OCI-LY1 (cell line): ENCODE measurements at regions not wholly inside any gene's neighbourhood (a gene's known extent, or its start where the extent isn't known, plus 50 kb on each side); places are given as distances from the start of the nearest gene placed in this dataset.
"Not testable (repeated sequence)": the region's sequence is repeated elsewhere in the genome, so short reads cannot be mapped to it uniquely, and the experiment has no call there.

Experiments
- H2AFZ ChIP-seq: fragments of 200-600 bp; sonication (generic), shearing (Covaris generic); 2 replicates; pipeline ENCODE4 v1.6.0; 2014; ENCODE audit warnings: antibody characterized with exemption, mild to moderate bottlenecking, low read length
- H3F3A ChIP-seq: fragments of 200-600 bp; sonication (generic), shearing (Covaris generic); 2 replicates; pipeline ENCODE4 v1.6.0; 2014; ENCODE audit warnings: mild to moderate bottlenecking, antibody characterized with exemption, low read length, moderate library complexity; ENCODE audit not compliant: insufficient read depth
- H3K27ac ChIP-seq: fragments of 200-600 bp; sonication (generic); 2 replicates; pipeline ENCODE4 v1.5.1; 2014; ENCODE audit warnings: low read length, mixed run types, mild to moderate bottlenecking, low read depth; ENCODE audit not compliant: poor library complexity, severe bottlenecking
- H3K27me3 ChIP-seq: fragments of 200-600 bp; sonication (generic); 2 replicates; pipeline ENCODE4 v1.6.0; 2014; ENCODE audit warnings: antibody characterized with exemption, mild to moderate bottlenecking, low read length, moderate library complexity; ENCODE audit not compliant: insufficient read depth
- H3K36me3 ChIP-seq: fragments of 200-600 bp; sonication (generic); 2 replicates; pipeline ENCODE4 v1.6.1; 2014; ENCODE audit warnings: mild to moderate bottlenecking, antibody characterized with exemption, low read length, moderate library complexity, mixed read lengths; ENCODE audit not compliant: insufficient read depth
- H3K4me1 ChIP-seq: fragments of 200-600 bp; sonication (generic); 2 replicates; pipeline ENCODE4 v1.5.1; 2014; ENCODE audit warnings: mild to moderate bottlenecking, low read length, moderate library complexity; ENCODE audit not compliant: insufficient read depth, severe bottlenecking
- H3K4me2 ChIP-seq: fragments of 200-600 bp; sonication (generic), shearing (Covaris generic); 2 replicates; pipeline ENCODE4 v1.6.1; 2014; ENCODE audit warnings: low read length
- H3K4me3 ChIP-seq: fragments of 200-600 bp; sonication (generic); 2 replicates; pipeline ENCODE4 v1.5.1; 2014; ENCODE audit warnings: low read length, low read depth, mild to moderate bottlenecking, mixed read lengths; ENCODE audit not compliant: poor library complexity, severe bottlenecking
- H3K79me2 ChIP-seq: fragments of 200-600 bp; shearing (Covaris generic); 2 replicates; pipeline ENCODE4 v1.6.1; 2016; ENCODE audit warnings: mixed run types, low read length, mixed read lengths; ENCODE audit not compliant: insufficient read depth
- H3K9ac ChIP-seq: fragments of 200-600 bp; sonication (generic), shearing (Covaris generic); 2 replicates; pipeline ENCODE4 v1.6.1; 2014; ENCODE audit warnings: mild to moderate bottlenecking, low read length, mixed read lengths
- H3K9me2 ChIP-seq: fragments of 200-600 bp; sonication (generic), shearing (Covaris generic); 2 replicates; pipeline ENCODE4 v1.6.1; 2014; ENCODE audit warnings: low read depth, mild to moderate bottlenecking, low read length, mixed read lengths
- H3K9me3 ChIP-seq: fragments of 200-600 bp; shearing (Covaris generic); 2 replicates; pipeline ENCODE4 v1.6.1; 2014; ENCODE audit warnings: low read length, mixed read lengths
- H4K20me1 ChIP-seq: fragments of 200-600 bp; sonication (generic), shearing (Covaris generic); 2 replicates; pipeline ENCODE4 v1.6.0; 2016; ENCODE audit warnings: mild to moderate bottlenecking, low read length; ENCODE audit not compliant: insufficient read depth
- EZH2 ChIP-seq: fragments of 200-600 bp; sonication (generic), shearing (Covaris generic); IDR thresholded peaks from 2 replicates; pipeline ENCODE4 v1.8.0; 2017; ENCODE audit warnings: borderline replicate concordance, mixed run types, mild to moderate bottlenecking, antibody characterized with exemption, low read length, moderate library complexity, mixed read lengths
- TF ChIP-seq, protein P1 (sequence below): fragments of 200-600 bp; sonication (generic), shearing (Covaris generic); IDR thresholded peaks from 2 replicates; pipeline ENCODE4 v1.5.1; 2017; ENCODE audit warnings: mild to moderate bottlenecking, antibody characterized with exemption, low read length, moderate library complexity, mixed read lengths

DNA sequence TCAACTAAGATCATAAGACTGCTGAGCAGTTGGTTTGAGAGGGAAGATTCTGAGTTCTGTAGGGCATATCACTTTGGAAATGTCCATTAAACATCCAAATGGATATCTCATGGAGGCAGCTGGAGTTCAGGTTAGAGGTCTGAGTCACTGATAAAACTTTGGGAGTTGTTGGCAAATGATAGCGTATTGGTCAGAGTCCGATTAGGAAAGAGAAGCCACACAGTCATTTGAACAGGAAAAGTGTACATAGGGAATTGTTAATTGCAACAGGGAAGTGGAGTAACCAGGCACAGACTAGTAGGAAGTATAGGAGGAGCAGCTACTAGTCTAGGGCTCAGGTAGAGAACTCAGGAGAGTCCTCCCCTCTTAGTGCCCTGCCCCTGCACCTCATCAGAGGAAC is 126.6 kb upstream of the PTPN20 start:
- not testable (repeated sequence) for H3K27ac ChIP-seq, H2AFZ ChIP-seq, H3K9me3 ChIP-seq, H3K36me3 ChIP-seq, H3K4me3 ChIP-seq, H3K9me2 ChIP-seq, H3K4me2 ChIP-seq, H3F3A ChIP-seq, H3K9ac ChIP-seq, H3K4me1 ChIP-seq, H3K79me2 ChIP-seq, H4K20me1 ChIP-seq, H3K27me3 ChIP-seq

DNA sequence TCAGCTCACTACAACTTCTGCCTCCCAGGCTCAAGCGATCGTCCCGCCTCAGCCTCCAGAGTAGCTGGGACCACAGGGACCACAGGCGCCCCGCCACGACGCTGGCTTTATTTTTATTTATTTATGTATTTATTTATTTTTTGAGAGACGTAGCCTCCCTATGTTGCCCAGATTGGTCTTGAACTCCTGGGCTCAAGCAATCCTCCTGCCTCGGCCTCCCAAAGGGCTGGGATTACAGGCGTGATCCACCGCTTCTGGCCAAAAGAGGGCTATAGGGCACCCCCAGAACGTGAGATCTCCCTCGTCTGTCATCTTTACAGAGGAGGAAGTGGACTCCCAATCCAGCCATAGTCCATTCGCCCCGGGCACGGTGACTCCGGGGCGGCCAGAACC is 125.1 kb upstream of the PTPN20 start:
- H3K27me3 ChIP-seq, H3K4me1 ChIP-seq, H3K27ac ChIP-seq, H3F3A ChIP-seq, H3K79me2 ChIP-seq, H4K20me1 ChIP-seq, H3K9me3 ChIP-seq, H3K9me2 ChIP-seq, H3K36me3 ChIP-seq, H2AFZ ChIP-seq: not testable (repeated sequence)
- Histone ChIP-seq H3K9ac (peak overlapping the region; percentile 71; the same call in 1 of the 2 replicates), H3K4me3 (peak overlapping the region; percentile 71), H3K4me2 (peak overlapping the region; percentile 90)

DNA sequence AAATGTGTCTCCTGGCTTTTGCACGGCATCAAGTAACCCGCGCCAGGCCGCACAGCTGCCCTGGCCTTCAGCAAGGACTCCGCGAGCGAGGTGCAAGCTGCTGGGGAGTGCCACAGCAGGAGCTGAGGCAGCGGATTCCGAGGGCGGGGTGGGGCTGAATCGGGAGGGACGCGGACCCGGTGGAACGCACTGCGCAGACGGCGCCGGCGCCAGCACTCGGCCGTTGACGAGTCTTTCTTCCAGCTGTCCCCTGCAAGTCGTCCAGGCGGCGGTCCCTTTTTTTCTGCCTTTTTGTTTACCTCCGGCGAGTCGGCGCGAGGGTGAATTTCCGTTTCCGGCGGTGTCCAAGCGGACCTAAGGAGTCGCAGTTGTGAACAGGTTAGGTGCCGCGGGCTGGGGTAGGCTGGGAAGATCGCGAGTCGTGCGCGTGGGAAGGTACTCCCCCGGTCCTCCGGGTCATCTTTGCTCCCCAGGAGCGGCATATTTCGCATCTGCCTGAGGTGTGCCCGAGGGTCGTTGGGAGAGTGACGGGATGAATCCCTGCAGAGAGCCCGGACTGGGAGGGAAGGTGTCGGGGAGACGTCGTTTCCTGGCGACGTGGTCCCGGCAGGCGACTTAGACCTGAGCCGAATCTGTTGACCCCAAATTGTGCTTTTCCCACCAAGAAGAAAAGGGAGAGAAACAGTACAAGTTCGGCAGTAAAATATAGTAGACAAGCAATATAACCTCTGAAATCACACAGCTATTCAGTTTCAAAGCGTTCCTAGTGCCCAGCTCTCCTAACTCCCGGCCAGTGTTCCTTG is 124.5 kb upstream of the PTPN20 start:
- H3K27ac ChIP-seq, H3K79me2 ChIP-seq, H4K20me1 ChIP-seq, H3K27me3 ChIP-seq, H3K36me3 ChIP-seq, H3F3A ChIP-seq, H3K9me3 ChIP-seq, H3K4me1 ChIP-seq, H3K9me2 ChIP-seq: not testable (repeated sequence)
- H3K4me2 ChIP-seq: peak overlapping the region; percentile 90
- H3K9ac ChIP-seq: peak overlapping the region; percentile 71
- H3K4me3 ChIP-seq: peak overlapping the region; percentile 71
- H2AFZ ChIP-seq: peak overlapping the region; percentile 58; the same call in 1 of the 2 replicates

DNA sequence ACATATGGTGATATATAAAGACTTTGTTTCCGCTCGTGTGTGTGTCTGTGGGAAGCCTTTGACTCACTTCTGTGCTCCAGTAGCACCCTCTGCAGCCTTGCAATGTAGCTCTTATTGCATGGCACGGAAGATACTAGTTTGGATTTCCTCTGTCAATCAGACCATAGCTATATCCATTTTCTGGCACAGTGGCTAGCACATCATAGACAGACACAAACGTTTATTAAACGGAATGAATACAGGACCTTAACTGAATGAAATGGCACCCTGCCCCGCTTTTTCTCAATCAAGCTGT is 124.0 kb upstream of the PTPN20 start:
- Histone ChIP-seq H3K27me3 (no peaks in the 10 kb centered on the region), H3K9ac (peak overlapping the region; percentile 71), H3K27ac (no peak overlapping the region), H3K4me1 (peaks cover 8% of the 10 kb centered on the region), H3K9me2 (no peaks in the 10 kb centered on the region), H2AFZ (no peak overlapping the region), H3K36me3 (no peaks in the 10 kb centered on the region), H3F3A (no peaks in the 10 kb centered on the region), H3K4me2 (peak overlapping the region; percentile 90), H3K4me3 (peak overlapping the region; percentile 71), H4K20me1 (no peaks in the 10 kb centered on the region), H3K79me2 (no peaks in the 10 kb centered on the region), H3K9me3 (no peaks in the 10 kb centered on the region)
- TF ChIP-seq EZH2: no peak
- TF ChIP-seq, protein P1, sequence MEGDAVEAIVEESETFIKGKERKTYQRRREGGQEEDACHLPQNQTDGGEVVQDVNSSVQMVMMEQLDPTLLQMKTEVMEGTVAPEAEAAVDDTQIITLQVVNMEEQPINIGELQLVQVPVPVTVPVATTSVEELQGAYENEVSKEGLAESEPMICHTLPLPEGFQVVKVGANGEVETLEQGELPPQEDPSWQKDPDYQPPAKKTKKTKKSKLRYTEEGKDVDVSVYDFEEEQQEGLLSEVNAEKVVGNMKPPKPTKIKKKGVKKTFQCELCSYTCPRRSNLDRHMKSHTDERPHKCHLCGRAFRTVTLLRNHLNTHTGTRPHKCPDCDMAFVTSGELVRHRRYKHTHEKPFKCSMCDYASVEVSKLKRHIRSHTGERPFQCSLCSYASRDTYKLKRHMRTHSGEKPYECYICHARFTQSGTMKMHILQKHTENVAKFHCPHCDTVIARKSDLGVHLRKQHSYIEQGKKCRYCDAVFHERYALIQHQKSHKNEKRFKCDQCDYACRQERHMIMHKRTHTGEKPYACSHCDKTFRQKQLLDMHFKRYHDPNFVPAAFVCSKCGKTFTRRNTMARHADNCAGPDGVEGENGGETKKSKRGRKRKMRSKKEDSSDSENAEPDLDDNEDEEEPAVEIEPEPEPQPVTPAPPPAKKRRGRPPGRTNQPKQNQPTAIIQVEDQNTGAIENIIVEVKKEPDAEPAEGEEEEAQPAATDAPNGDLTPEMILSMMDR: peak; percentile 31; the same call in 1 of the 2 replicates

- H3K27ac ChIP-seq, H3K9me2 ChIP-seq, H3K9me3 ChIP-seq, H3K4me2 ChIP-seq, H3K79me2 ChIP-seq, H3K4me1 ChIP-seq, H3F3A ChIP-seq, H4K20me1 ChIP-seq, H3K9ac ChIP-seq, H3K36me3 ChIP-seq, H3K27me3 ChIP-seq, H2AFZ ChIP-seq, H3K4me3 ChIP-seq: not testable (repeated sequence)
Measured at GRCh38 chr10:46792657-46793357, 118.4 kb upstream of the PTPN20 start.

GRCh38 chr10:46796351-46796750 is 114.9 kb upstream of the PTPN20 start:
- H3K9me3 ChIP-seq, H3K27ac ChIP-seq, H2AFZ ChIP-seq, H4K20me1 ChIP-seq, H3K4me1 ChIP-seq, H3K4me3 ChIP-seq, H3K9me2 ChIP-seq, H3K9ac ChIP-seq, H3K36me3 ChIP-seq, H3K79me2 ChIP-seq, H3K27me3 ChIP-seq, H3K4me2 ChIP-seq, H3F3A ChIP-seq: not testable (repeated sequence)
